HEK293 (cell line): ENCODE measurements at regions not wholly inside any gene's neighbourhood (a gene's known extent, or its start where the extent isn't known, plus 50 kb on each side); places are given as distances from the start of the nearest gene placed in this dataset.

ENCODE experiments used
- FEZF1 ChIP-seq: fragments of 450-650 bp; formaldehyde crosslinking; IDR thresholded peaks from 2 replicates; pipeline ENCODE4 v1.5.1; 2016; ENCODE audit warnings: missing biosample characterization, missing genetic modification characterization
- KLF9 ChIP-seq: fragments of 450-650 bp; formaldehyde crosslinking; IDR thresholded peaks from 2 replicates; pipeline ENCODE4 v1.5.1; 2016; ENCODE audit warnings: missing biosample characterization, missing genetic modification characterization, low read depth
- PATZ1 ChIP-seq: fragments of 450-650 bp; formaldehyde crosslinking; IDR thresholded peaks from 2 replicates; pipeline ENCODE4 v1.5.1; 2016; ENCODE audit warnings: missing biosample characterization, missing genetic modification characterization
- TCF7L2 ChIP-seq: IDR thresholded peaks from 2 replicates; pipeline ENCODE4 v1.6.1; 2011; ENCODE audit warnings: low read depth, mild to moderate bottlenecking, inconsistent platforms, low read length, moderate library complexity, borderline replicate concordance
- YY1 ChIP-seq: fragments of 450-650 bp; formaldehyde crosslinking; IDR thresholded peaks from 2 replicates; pipeline ENCODE4 v1.5.1; 2018; ENCODE audit warnings: missing biosample characterization, missing genetic modification characterization
- ZNF10 ChIP-seq: fragments of 450-650 bp; formaldehyde crosslinking; IDR thresholded peaks from 2 replicates; pipeline ENCODE4 v1.5.1; 2017; ENCODE audit warnings: missing biosample characterization, missing genetic modification characterization
- ZNF114 ChIP-seq: fragments of 450-650 bp; formaldehyde crosslinking; IDR thresholded peaks from 2 replicates; pipeline ENCODE4 v1.5.0; 2017; ENCODE audit warnings: missing biosample characterization, missing genetic modification characterization
- ZNF501 ChIP-seq: fragments of 450-650 bp; formaldehyde crosslinking; IDR thresholded peaks from 2 replicates; pipeline ENCODE4 v1.5.1; 2016; ENCODE audit warnings: missing biosample characterization, missing genetic modification characterization
- ZNF513 ChIP-seq: fragments of 450-650 bp; IDR thresholded peaks from 2 replicates; pipeline ENCODE4 v1.5.1; 2018; ENCODE audit warnings: missing biosample characterization, missing genetic modification characterization
- ZNF530 ChIP-seq: fragments of 450-650 bp; formaldehyde crosslinking; IDR thresholded peaks from 2 replicates; pipeline ENCODE4 v1.5.1; 2016; ENCODE audit warnings: low read depth, missing biosample characterization, missing genetic modification characterization
- ZNF76 ChIP-seq: fragments of 450-650 bp; formaldehyde crosslinking; IDR thresholded peaks from 2 replicates; pipeline ENCODE4; 2016; ENCODE audit warnings: low read depth, missing biosample characterization, missing genetic modification characterization, borderline replicate concordance
- ZSCAN30 ChIP-seq: fragments of 450-650 bp; IDR thresholded peaks from 2 replicates; pipeline ENCODE4 v1.5.1; 2018; ENCODE audit warnings: missing biosample characterization, mild to moderate bottlenecking, missing genetic modification characterization, moderate library complexity
- TF ChIP-seq, protein P1 (sequence below): fragments of 450-650 bp; formaldehyde crosslinking; IDR thresholded peaks from 2 replicates; pipeline ENCODE4 v1.5.1; 2016; ENCODE audit warnings: missing biosample characterization, missing genetic modification characterization

DNA sequence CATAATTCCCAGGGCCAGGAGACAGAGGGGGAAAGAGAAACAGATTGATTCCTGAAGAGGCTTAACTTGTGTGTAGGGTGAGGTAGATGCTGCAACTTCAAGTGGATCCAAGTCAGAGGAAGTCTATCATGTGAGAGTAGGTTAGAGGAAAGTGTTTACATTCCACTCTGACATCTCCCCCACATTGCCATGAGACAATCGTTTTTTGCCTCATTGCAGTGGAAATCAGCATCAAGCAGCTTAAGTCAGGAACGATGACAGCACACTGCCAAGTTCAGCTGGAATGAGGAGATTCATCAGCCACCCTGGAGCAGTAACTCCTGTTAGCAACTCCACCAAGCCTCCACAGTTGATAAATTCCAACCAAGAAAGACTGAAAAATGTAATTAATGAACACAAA, 689.7 kb upstream of the MEF2C start:
- TF ChIP-seq FEZF1 (tag by site-specific recombination): no peak
- no peak for TF ChIP-seq ZNF501
- TF ChIP-seq, protein P1, sequence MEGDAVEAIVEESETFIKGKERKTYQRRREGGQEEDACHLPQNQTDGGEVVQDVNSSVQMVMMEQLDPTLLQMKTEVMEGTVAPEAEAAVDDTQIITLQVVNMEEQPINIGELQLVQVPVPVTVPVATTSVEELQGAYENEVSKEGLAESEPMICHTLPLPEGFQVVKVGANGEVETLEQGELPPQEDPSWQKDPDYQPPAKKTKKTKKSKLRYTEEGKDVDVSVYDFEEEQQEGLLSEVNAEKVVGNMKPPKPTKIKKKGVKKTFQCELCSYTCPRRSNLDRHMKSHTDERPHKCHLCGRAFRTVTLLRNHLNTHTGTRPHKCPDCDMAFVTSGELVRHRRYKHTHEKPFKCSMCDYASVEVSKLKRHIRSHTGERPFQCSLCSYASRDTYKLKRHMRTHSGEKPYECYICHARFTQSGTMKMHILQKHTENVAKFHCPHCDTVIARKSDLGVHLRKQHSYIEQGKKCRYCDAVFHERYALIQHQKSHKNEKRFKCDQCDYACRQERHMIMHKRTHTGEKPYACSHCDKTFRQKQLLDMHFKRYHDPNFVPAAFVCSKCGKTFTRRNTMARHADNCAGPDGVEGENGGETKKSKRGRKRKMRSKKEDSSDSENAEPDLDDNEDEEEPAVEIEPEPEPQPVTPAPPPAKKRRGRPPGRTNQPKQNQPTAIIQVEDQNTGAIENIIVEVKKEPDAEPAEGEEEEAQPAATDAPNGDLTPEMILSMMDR (tag by site-specific recombination): no peak
- TF ChIP-seq ZNF76: no peak
- TF ChIP-seq ZNF114 (tag by site-specific recombination): no peak
- no peak for TF ChIP-seq YY1 (tag by site-specific recombination)
- TF ChIP-seq PATZ1 (tag by site-specific recombination): no peak
- TF ChIP-seq ZNF530 (tag by site-specific recombination): no peak
- TF ChIP-seq ZSCAN30: no peak
- no peak for TF ChIP-seq KLF9 (tag by site-specific recombination)
- no peak for TF ChIP-seq ZNF10 (tag by site-specific recombination)
- no peak for TF ChIP-seq ZNF513
- TF ChIP-seq TCF7L2: no peak
